B cell (primary cell): ENCODE measurements at regions not wholly inside any gene's neighbourhood (a gene's known extent, or its start where the extent isn't known, plus 50 kb on each side); places are given as distances from the start of the nearest gene placed in this dataset.

Experiments used
- CTCF ChIP-seq: fragments of 200-600 bp; IDR thresholded peaks from one replicate; pipeline ENCODE4 v1.8.0; 2022; ENCODE audit warnings: antibody characterized with exemption, mild to moderate bottlenecking
- EZH2 ChIP-seq: IDR thresholded peaks from 2 replicates; pipeline ENCODE4 v1.6.1; 2012; ENCODE audit warnings: borderline replicate concordance, low read depth, mild to moderate bottlenecking, moderate library complexity, low read length; ENCODE audit not compliant: insufficient read depth, poor library complexity, severe bottlenecking

DNA sequence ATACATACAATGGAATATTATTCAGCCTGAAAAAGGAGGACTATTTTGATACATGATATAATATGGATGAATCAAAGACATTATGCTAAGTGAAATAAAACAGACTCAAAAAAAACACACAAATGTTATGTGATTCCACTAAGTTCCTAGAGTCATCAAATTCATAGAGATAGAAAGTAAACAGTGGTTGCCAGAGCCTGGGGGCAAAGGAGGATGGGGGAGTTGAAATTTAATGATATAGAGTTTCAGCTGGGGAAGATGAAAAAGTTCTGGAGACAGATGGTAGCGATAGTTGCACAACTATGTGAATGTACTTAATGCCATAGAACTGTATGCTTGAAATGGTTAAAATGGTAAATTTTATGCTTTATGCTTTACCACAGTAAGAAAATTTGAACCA, 119.7 kb downstream of the METTL4 start:
- TF ChIP-seq CTCF = no peak
- TF ChIP-seq EZH2 = no peak
